HCT116 (cell line): ENCODE measurements at regions not wholly inside any gene's neighbourhood (a gene's known extent, or its start where the extent isn't known, plus 50 kb on each side); places are given as distances from the start of the nearest gene placed in this dataset.

ENCODE experiments used
- ATAC-seq: fragments of 200-7000 bp; cut with Tn5 transposase; 2 replicates; pipeline ENCODE4 v1.9.1; 2020; ENCODE audit warnings: mild to moderate bottlenecking, moderate library complexity
- BruUV-seq: library from RNA; stranded (reverse); fragments of 400-500 nt; replicated peaks from 2 replicates; lab custom pipeline; 2021; lab: Mats Ljungman, UMichigan
- CTCF ChIA-PET: fragments of 300-600 bp; sonication (Branson Sonifier 250); formaldehyde crosslinking; loops from one replicate; lab custom pipeline; 2021; ENCODE audit warnings: antibody characterized with exemption; lab: Charles Lee
- POLR2A ChIA-PET: fragments of 300-600, 350-600 bp; sonication (Branson Sonifier 250); formaldehyde crosslinking; loops from one replicate; lab custom pipeline; 2021; ENCODE audit warnings: antibody characterized with exemption; lab: Charles Lee
- RAD21 ChIA-PET, 2 experiments: fragments of 300-600 bp; sonication (Branson Sonifier 250); formaldehyde crosslinking; loops; one replicate each; lab custom pipeline; 2023; ENCODE audit warnings: low total read pairs in 2 of 2; ENCODE audit not compliant: uncharacterized antibody in 2 of 2, unreplicated experiment in 2 of 2, low non-redundant PET in 1 of 2; lab: Charles Lee
- DNase-seq: peaks from one replicate; pipeline ENCODE4 v3.0.0-alpha.2; 2010; ENCODE audit warnings: low read depth, low spot score
- H2AFZ ChIP-seq: fragments of 200-600 bp; shearing (Covaris generic), sonication (generic); 2 replicates; pipeline ENCODE4 v1.6.1; 2017; ENCODE audit warnings: low read depth, mixed run types, mixed read lengths, antibody characterized with exemption, low read length; ENCODE audit not compliant: poor library complexity, severe bottlenecking
- H3K27ac ChIP-seq: 2 replicates; pipeline ENCODE4 v1.5.1; 2012; ENCODE audit warnings: low read depth, low read length
- H3K27me3 ChIP-seq: fragments of 200-600 bp; sonication (generic); 2 replicates; pipeline ENCODE4 v1.6.1; 2016; ENCODE audit warnings: mixed run types, low read length, mixed read lengths; ENCODE audit not compliant: insufficient read depth
- H3K36me3 ChIP-seq, 2 experiments: fragments of 200-500 bp in 1 of 2; fragments of 200-600 bp in 1 of 2; sonication (Bioruptor generic) in 1 of 2; sonication (generic) in 1 of 2; 2 replicates each; pipeline versions ENCODE4 v1.5.1 to v1.6.1; 2014 to 2016; ENCODE audit warnings: low read length in 2 of 2, inconsistent platforms in 1 of 2, mixed read lengths in 1 of 2, mixed run types in 1 of 2; ENCODE audit not compliant: insufficient read depth in 2 of 2, control insufficient read depth in 1 of 2
- H3K4me1 ChIP-seq, 2 experiments: fragments of 200-600 bp in 1 of 2; sonication (generic) in 1 of 2; 2 replicates each; pipeline versions ENCODE4 v1.5.1 to v1.6.1; 2012 to 2017; ENCODE audit warnings: low read length in 2 of 2, inconsistent platforms in 1 of 2, mild to moderate bottlenecking in 1 of 2, mixed read lengths in 1 of 2, mixed run types in 1 of 2, moderate library complexity in 1 of 2; ENCODE audit not compliant: insufficient read depth in 2 of 2, control insufficient read depth in 1 of 2
- H3K4me2 ChIP-seq: fragments of 200-600 bp; sonication (generic); 2 replicates; pipeline ENCODE4 v1.6.1; 2017; ENCODE audit warnings: mixed run types, low read length, mixed read lengths
- H3K4me3 ChIP-seq, 2 experiments: fragments of 200-600 bp in 1 of 2; sonication (generic) in 1 of 2; replicated peaks in 1 of 2; 2 replicates each; pipeline ENCODE4 v1.5.1; 2011 to 2016; ENCODE audit warnings: low read length in 2 of 2, control low read depth in 1 of 2, low read depth in 1 of 2, mild to moderate bottlenecking in 1 of 2, mixed read lengths in 1 of 2, mixed run types in 1 of 2
- H3K79me2 ChIP-seq: fragments of 200-600 bp; sonication (generic); 2 replicates; pipeline ENCODE4 v1.6.1; 2017; ENCODE audit warnings: mild to moderate bottlenecking, mixed run types, low read length, moderate library complexity, mixed read lengths; ENCODE audit not compliant: insufficient read depth
- H3K9ac ChIP-seq: fragments of 200-600 bp; sonication (generic); 2 replicates; pipeline ENCODE4 v1.6.1; 2016; ENCODE audit warnings: low read length, mixed read lengths
- H3K9me2 ChIP-seq: fragments of 200-600 bp; sonication (generic), shearing (Covaris generic); 2 replicates; pipeline ENCODE4 v1.6.1; 2017; ENCODE audit warnings: mixed run types, mild to moderate bottlenecking, moderate library complexity; ENCODE audit not compliant: insufficient read depth
- H3K9me3 ChIP-seq, 2 experiments: fragments of 200-500 bp in 1 of 2; fragments of 200-600 bp in 1 of 2; sonication (Bioruptor generic) in 1 of 2; sonication (generic) in 1 of 2; 2 replicates each; pipeline ENCODE4 v1.6.1; 2014 to 2017; ENCODE audit warnings: low read length in 2 of 2, mixed read lengths in 2 of 2, inconsistent platforms in 1 of 2, low read depth in 1 of 2, mild to moderate bottlenecking in 1 of 2, mixed run types in 1 of 2, moderate library complexity in 1 of 2; ENCODE audit not compliant: control insufficient read depth in 1 of 2, insufficient read depth in 1 of 2
- H4K20me1 ChIP-seq: fragments of 200-600 bp; sonication (generic), shearing (Covaris generic); 2 replicates; pipeline ENCODE4 v1.6.1; 2017; ENCODE audit warnings: mixed run types, mild to moderate bottlenecking, moderate library complexity; ENCODE audit not compliant: insufficient read depth
- EGR1 ChIP-seq: IDR thresholded peaks from 2 replicates; pipeline ENCODE4 v1.6.1; 2012; ENCODE audit warnings: low read depth
- ELF1 ChIP-seq: IDR thresholded peaks from 2 replicates; pipeline ENCODE4 v1.6.1; 2012; ENCODE audit warnings: low read depth, borderline replicate concordance
- JUND ChIP-seq: IDR thresholded peaks from 2 replicates; pipeline ENCODE4 v1.6.1; 2012
- POLR2A ChIP-seq: IDR thresholded peaks from 2 replicates; pipeline ENCODE4 v1.7.0; 2011; ENCODE audit warnings: borderline replicate concordance; ENCODE audit not compliant: insufficient read depth, insufficient read length; ENCODE audit errors: extremely low read depth
- SP1 ChIP-seq: IDR thresholded peaks from 2 replicates; pipeline ENCODE4 v1.6.1; 2012; ENCODE audit warnings: low read depth
- SRF ChIP-seq: IDR thresholded peaks from 2 replicates; pipeline ENCODE4 v1.6.1; 2012; ENCODE audit warnings: low read depth
- YY1 ChIP-seq: IDR thresholded peaks from 2 replicates; pipeline ENCODE4 v1.6.1; 2011; ENCODE audit warnings: low read length, low read depth, moderate library complexity, mild to moderate bottlenecking; ENCODE audit not compliant: insufficient replicate concordance; ENCODE audit errors: extremely low read depth
- ZFX ChIP-seq: fragments of 450-650 bp; IDR thresholded peaks from 2 replicates; pipeline ENCODE4 v1.6.1; 2017
- ZNF274 ChIP-seq: fragments of 200-500 bp; sonication (Bioruptor generic); IDR thresholded peaks from 2 replicates; pipeline ENCODE4 v1.6.1; 2014; ENCODE audit warnings: mild to moderate bottlenecking, low read depth, low read length, inconsistent platforms
- intact Hi-C: fragments of 100-400 bp; cut with micrococcal nuclease; formaldehyde crosslinking; loops from 2 replicates; pipeline ENCODE4 v1.10.0; 2022
- TF ChIP-seq, protein P1 (sequence below): IDR thresholded peaks from 2 replicates; pipeline ENCODE4 v1.6.1; 2012
- TF ChIP-seq, protein P2 (sequence below): IDR thresholded peaks from 2 replicates; pipeline ENCODE4 v1.6.1; 2011; ENCODE audit warnings: mild to moderate bottlenecking, low read length, moderate library complexity; ENCODE audit not compliant: insufficient replicate concordance; ENCODE audit errors: extremely low read depth
- TF ChIP-seq, protein P3 (sequence below), 3 experiments: fragments of 200-600 bp in 1 of 3; sonication (generic) in 1 of 3; IDR thresholded peaks in 2 of 3; conservative IDR thresholded peaks in 1 of 3; 2 replicates each; pipeline ENCODE4 v1.5.1; 2012 to 2017; ENCODE audit warnings: low read depth in 2 of 3, low read length in 2 of 3, antibody characterized with exemption in 1 of 3, borderline replicate concordance in 1 of 3, control low read depth in 1 of 3, mild to moderate bottlenecking in 1 of 3, mixed read lengths in 1 of 3, mixed run types in 1 of 3, moderate library complexity in 1 of 3; ENCODE audit not compliant: insufficient read depth in 1 of 3
- TF ChIP-seq, protein P4 (sequence below): IDR thresholded peaks from 2 replicates; pipeline ENCODE4 v1.6.1; 2012; ENCODE audit warnings: low read depth

DNA sequence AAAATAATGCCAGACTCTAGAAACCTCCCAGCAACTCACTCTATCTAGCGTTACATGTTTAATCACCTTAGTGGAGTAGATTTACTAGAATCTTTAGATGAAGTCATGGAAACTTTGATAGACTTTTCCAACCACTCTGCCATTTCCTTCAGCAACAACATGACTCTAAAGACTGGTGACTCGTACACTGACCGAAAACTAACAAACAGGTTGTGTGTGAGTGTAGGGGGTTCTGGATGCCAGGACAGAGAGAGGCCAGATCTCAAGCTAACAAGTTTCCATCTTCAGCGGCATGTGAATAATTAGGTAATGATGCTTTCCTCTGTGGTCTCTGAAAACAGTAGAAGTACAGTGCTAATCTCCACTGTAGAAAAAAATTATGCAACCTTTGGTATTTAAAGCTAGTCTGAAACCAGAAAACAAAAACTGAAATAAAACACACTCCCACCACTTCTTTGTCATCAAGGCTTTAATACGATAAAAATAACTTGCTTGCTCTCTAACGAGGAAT is 286.4 kb downstream of the PRDM5 start:
- no peaks in the 10 kb centered on the region for H4K20me1 ChIP-seq
- ATAC-seq: no peak
- BruUV-seq: no TSS peak
- H2AFZ ChIP-seq: no peak overlapping the region
- CTCF ChIA-PET: no interaction called here
- no peaks in the 10 kb centered on the region for H3K9me2 ChIP-seq
- no peak overlapping the region for H3K4me2 ChIP-seq
- no peaks in the 10 kb centered on the region for H3K4me1 ChIP-seq
- H3K9ac ChIP-seq: no peak overlapping the region
- H3K27me3 ChIP-seq: no peaks in the 10 kb centered on the region
- H3K79me2 ChIP-seq: no peaks in the 10 kb centered on the region
- TF ChIP-seq, protein P1, sequence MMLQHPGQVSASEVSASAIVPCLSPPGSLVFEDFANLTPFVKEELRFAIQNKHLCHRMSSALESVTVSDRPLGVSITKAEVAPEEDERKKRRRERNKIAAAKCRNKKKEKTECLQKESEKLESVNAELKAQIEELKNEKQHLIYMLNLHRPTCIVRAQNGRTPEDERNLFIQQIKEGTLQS: no peak
- TF ChIP-seq ELF1: no peak
- no peak for TF ChIP-seq JUND
- TF ChIP-seq EGR1: no peak
- TF ChIP-seq, all 23 proteins: peak for 0
- Histone ChIP-seq H3K9me3 (no peaks in the 10 kb centered on the region), H3K36me3 (no peaks in the 10 kb centered on the region), H3K4me3 (no peak overlapping the region), H3K27ac (no peak overlapping the region)
- ChIA-PET RAD21 (no interaction called here), POLR2A (no interaction called here)
- intact Hi-C loops: no loop called here
- no peak for DNase-seq

DNA sequence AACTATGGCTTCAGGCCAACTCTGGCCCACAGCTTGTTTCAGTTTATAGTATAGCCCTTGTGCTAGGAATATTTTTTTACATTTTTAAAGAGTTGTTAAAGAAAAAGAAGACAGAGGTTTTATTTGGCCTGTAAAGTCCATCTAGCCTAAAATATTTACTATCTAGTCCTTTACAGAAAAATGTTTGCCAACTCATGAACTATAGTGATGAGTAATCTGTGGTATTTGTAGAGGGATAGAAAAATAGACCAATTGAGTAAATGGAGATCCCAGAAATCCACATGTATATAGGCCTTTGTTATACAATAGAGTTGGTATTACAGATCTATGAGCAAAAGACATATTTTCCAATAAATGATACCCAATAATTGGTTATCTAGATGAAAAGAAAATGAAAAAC is 288.7 kb downstream of the PRDM5 start:
- H3K4me1 ChIP-seq: no peaks in the 10 kb centered on the region
- no peak for DNase-seq
- no peak overlapping the region for H3K4me2 ChIP-seq
- no peaks in the 10 kb centered on the region for H3K79me2 ChIP-seq
- H3K27ac ChIP-seq: no peak overlapping the region
- H3K9me2 ChIP-seq: no peaks in the 10 kb centered on the region
- BruUV-seq: no TSS peak
- ChIA-PET RAD21 (no interaction called here), CTCF (no interaction called here), POLR2A (no interaction called here)
- ATAC-seq: no peak
- no peaks in the 10 kb centered on the region for H3K9me3 ChIP-seq
- no peak overlapping the region for H2AFZ ChIP-seq
- no peaks in the 10 kb centered on the region for H4K20me1 ChIP-seq
- H3K36me3 ChIP-seq: no peaks in the 10 kb centered on the region
- H3K4me3 ChIP-seq: no peak overlapping the region
- no peak overlapping the region for H3K9ac ChIP-seq
- no peaks in the 10 kb centered on the region for H3K27me3 ChIP-seq
- intact Hi-C loops: no loop called here
- TF ChIP-seq SRF: no peak
- TF ChIP-seq ELF1: no peak
- TF ChIP-seq POLR2A: no peak
- TF ChIP-seq ZNF274: no peak
- TF ChIP-seq, protein P2, sequence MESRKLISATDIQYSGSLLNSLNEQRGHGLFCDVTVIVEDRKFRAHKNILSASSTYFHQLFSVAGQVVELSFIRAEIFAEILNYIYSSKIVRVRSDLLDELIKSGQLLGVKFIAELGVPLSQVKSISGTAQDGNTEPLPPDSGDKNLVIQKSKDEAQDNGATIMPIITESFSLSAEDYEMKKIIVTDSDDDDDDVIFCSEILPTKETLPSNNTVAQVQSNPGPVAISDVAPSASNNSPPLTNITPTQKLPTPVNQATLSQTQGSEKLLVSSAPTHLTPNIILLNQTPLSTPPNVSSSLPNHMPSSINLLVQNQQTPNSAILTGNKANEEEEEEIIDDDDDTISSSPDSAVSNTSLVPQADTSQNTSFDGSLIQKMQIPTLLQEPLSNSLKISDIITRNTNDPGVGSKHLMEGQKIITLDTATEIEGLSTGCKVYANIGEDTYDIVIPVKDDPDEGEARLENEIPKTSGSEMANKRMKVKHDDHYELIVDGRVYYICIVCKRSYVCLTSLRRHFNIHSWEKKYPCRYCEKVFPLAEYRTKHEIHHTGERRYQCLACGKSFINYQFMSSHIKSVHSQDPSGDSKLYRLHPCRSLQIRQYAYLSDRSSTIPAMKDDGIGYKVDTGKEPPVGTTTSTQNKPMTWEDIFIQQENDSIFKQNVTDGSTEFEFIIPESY: no peak
- no peak for TF ChIP-seq YY1
- no peak for TF ChIP-seq ZFX
- TF ChIP-seq, protein P3, sequence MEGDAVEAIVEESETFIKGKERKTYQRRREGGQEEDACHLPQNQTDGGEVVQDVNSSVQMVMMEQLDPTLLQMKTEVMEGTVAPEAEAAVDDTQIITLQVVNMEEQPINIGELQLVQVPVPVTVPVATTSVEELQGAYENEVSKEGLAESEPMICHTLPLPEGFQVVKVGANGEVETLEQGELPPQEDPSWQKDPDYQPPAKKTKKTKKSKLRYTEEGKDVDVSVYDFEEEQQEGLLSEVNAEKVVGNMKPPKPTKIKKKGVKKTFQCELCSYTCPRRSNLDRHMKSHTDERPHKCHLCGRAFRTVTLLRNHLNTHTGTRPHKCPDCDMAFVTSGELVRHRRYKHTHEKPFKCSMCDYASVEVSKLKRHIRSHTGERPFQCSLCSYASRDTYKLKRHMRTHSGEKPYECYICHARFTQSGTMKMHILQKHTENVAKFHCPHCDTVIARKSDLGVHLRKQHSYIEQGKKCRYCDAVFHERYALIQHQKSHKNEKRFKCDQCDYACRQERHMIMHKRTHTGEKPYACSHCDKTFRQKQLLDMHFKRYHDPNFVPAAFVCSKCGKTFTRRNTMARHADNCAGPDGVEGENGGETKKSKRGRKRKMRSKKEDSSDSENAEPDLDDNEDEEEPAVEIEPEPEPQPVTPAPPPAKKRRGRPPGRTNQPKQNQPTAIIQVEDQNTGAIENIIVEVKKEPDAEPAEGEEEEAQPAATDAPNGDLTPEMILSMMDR (IDR thresholded peaks at IDR 0.05 in 2 of 3, conservative IDR thresholded peaks at IDR 0.05 in 1 of 3; ENCODE audit: borderline replicate concordance in 1 of 3, insufficient read depth in 1 of 3, low read depth in 2 of 3, low read length in 2 of 3): no peak
- no peak for TF ChIP-seq SP1
- TF ChIP-seq, protein P4, sequence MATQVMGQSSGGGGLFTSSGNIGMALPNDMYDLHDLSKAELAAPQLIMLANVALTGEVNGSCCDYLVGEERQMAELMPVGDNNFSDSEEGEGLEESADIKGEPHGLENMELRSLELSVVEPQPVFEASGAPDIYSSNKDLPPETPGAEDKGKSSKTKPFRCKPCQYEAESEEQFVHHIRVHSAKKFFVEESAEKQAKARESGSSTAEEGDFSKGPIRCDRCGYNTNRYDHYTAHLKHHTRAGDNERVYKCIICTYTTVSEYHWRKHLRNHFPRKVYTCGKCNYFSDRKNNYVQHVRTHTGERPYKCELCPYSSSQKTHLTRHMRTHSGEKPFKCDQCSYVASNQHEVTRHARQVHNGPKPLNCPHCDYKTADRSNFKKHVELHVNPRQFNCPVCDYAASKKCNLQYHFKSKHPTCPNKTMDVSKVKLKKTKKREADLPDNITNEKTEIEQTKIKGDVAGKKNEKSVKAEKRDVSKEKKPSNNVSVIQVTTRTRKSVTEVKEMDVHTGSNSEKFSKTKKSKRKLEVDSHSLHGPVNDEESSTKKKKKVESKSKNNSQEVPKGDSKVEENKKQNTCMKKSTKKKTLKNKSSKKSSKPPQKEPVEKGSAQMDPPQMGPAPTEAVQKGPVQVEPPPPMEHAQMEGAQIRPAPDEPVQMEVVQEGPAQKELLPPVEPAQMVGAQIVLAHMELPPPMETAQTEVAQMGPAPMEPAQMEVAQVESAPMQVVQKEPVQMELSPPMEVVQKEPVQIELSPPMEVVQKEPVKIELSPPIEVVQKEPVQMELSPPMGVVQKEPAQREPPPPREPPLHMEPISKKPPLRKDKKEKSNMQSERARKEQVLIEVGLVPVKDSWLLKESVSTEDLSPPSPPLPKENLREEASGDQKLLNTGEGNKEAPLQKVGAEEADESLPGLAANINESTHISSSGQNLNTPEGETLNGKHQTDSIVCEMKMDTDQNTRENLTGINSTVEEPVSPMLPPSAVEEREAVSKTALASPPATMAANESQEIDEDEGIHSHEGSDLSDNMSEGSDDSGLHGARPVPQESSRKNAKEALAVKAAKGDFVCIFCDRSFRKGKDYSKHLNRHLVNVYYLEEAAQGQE: no peak
